ENCODE measurements at regions not wholly inside any gene's neighbourhood (a gene's known extent, or its start where the extent isn't known, plus 50 kb on each side); places are given as distances from the start of the nearest gene placed in this dataset.
"Not testable (repeated sequence)": the region's sequence is repeated elsewhere in the genome, so short reads cannot be mapped to it uniquely, and the experiment has no call there.

DNA sequence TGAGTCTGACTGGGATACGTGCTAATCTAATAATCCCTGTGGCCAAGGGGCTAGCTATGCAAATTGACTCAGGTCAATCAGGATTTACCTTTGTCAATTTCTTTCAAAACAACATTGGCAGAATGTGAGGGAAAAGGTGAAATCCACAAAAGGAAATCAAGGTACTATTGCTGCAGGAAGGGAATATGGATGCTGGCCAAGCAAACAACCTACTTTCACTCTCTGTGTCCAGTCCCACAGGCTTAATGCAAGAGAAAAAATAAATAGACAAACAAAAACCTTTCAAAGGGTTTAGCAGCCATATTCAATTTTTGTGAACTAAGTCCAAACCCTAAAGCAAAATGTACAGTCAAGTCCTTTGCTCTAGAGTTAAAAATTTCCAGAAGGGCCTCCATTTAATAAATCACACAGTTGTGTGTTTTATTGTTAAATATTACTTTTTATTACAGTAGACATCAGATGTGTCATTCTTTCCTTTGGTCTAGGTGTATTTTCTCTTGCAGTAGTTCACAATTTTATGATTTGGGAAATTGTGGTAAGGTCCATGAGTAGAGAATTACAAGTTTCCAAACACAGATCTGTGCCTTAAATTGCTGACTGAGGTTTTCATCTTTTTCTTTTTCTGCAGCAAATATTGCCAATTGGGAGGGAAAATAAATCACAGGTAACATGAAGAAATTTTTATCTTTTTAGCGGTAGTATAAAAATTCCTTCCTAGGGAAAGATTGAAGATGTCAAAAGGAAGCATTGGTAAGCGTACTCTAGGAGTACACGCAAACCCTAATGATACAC, 309.1 kb downstream of the DMAC1 start:
- Mint-ChIP-seq H3K9me3 (no peaks in the 10 kb centered on the region), H3K4me3 (no peak overlapping the region), H3K36me3 (no peaks in the 10 kb centered on the region), H3K4me1 (no peaks in the 10 kb centered on the region), H3K27ac (no peak overlapping the region), H3K27me3 (no peaks in the 10 kb centered on the region)
- no peak for DNase-seq

DNA sequence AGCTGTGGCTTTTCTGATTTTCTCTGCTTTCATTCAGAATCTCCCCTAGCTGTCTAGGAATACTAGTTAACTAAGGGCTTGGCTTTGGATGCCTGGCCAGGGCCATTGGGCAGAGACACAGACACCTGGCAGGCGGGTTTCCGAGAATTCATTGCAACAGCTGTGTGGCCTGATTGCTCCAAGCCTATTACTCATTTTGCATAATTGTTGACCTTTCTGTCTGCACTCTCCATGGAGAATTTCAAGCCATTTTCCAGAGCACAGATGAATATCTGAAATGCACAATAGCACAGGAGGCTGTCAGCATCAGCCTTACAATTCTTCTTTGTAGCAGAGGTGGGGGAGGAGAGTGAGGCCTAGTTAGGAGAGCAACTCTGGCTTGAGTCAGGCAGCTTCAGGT, 310.5 kb downstream of the DMAC1 start:
- no peak for DNase-seq
- no peak overlapping the region for H3K27ac Mint-ChIP-seq
- H3K4me1 Mint-ChIP-seq = no peaks in the 10 kb centered on the region
- H3K27me3 Mint-ChIP-seq = no peaks in the 10 kb centered on the region
- H3K36me3 Mint-ChIP-seq = no peaks in the 10 kb centered on the region
- H3K9me3 Mint-ChIP-seq = no peaks in the 10 kb centered on the region
- H3K4me3 Mint-ChIP-seq = no peak overlapping the region

GRCh38 chr9:7484014-7484413, 315.6 kb downstream of the DMAC1 start:
- H3K36me3 Mint-ChIP-seq, H3K27me3 Mint-ChIP-seq, H3K9me3 Mint-ChIP-seq, DNase-seq, H3K27ac Mint-ChIP-seq, H3K4me3 Mint-ChIP-seq, H3K4me1 Mint-ChIP-seq: not testable (repeated sequence)

DNA sequence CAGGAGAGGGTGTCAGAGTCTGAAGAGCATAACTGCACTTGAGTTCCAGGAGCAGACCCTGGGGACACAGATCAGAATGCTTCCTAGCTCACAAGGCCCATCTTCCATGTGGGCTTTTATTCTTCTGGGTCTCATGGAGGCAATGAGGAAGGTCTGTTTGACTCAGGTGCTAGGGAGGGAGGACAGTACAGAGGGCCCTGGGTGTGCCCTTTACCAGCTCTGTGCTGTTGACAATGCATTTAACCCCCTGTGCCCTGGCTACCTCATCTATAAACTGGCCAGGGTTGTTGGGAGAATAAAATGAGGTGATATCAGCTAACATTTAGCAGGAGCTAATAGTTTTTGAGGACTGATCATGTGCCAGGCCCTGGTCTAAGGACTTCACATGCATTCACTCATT, 318.0 kb downstream of the DMAC1 start:
- no peaks in the 10 kb centered on the region for H3K36me3 Mint-ChIP-seq
- no peak overlapping the region for H3K27ac Mint-ChIP-seq
- no peaks in the 10 kb centered on the region for H3K27me3 Mint-ChIP-seq

GRCh38 chr9:7479300-7479699, 320.3 kb downstream of the DMAC1 start:
- Mint-ChIP-seq H3K27me3 (peaks cover 3% of the 10 kb centered on the region), H3K4me3 (no peak overlapping the region), H3K27ac (no peak overlapping the region), H3K9me3 (no peaks in the 10 kb centered on the region), H3K36me3 (no peaks in the 10 kb centered on the region), H3K4me1 (no peaks in the 10 kb centered on the region)
- no peak for DNase-seq

More for the DNA sequence above, 318.0 kb downstream of the DMAC1 start:
- no peak for DNase-seq
- H3K9me3 Mint-ChIP-seq = no peaks in the 10 kb centered on the region
- no peaks in the 10 kb centered on the region for H3K4me1 Mint-ChIP-seq
- H3K4me3 Mint-ChIP-seq = no peak overlapping the region

DNA sequence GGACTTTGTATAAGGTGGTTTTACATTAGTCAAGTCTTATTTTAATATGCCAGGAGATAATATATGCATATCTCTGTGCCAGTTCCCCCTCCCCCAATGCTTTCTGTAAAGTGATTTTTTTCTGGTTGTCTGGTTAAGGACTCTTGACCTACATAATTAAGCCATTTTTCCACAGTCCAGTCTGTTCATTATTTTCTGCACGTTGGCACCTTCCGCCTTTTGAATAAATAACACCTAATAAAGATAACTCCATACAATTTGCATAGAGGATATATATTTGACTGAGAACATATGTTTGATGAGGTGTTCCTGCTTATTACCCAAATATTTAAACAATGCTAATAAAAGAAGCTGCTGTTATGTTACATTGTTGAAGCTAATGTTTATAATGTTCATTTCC, 320.9 kb downstream of the DMAC1 start:
- Mint-ChIP-seq H3K27ac (no peak overlapping the region), H3K9me3 (no peaks in the 10 kb centered on the region), H3K36me3 (no peaks in the 10 kb centered on the region), H3K27me3 (peaks cover 3% of the 10 kb centered on the region), H3K4me1 (no peaks in the 10 kb centered on the region), H3K4me3 (no peak overlapping the region)
- DNase-seq = no peak

- H3K9me3 Mint-ChIP-seq = no peaks in the 10 kb centered on the region
- H3K36me3 Mint-ChIP-seq = no peaks in the 10 kb centered on the region
- H3K4me1 Mint-ChIP-seq = no peaks in the 10 kb centered on the region
- peaks cover 19% of the 10 kb centered on the region for H3K27me3 Mint-ChIP-seq
- H3K4me3 Mint-ChIP-seq = no peak overlapping the region
- no peak overlapping the region for H3K27ac Mint-ChIP-seq
- DNase-seq = no peak
Observed at GRCh38 chr9:7467186-7467585, 332.4 kb downstream of the DMAC1 start.

DNA sequence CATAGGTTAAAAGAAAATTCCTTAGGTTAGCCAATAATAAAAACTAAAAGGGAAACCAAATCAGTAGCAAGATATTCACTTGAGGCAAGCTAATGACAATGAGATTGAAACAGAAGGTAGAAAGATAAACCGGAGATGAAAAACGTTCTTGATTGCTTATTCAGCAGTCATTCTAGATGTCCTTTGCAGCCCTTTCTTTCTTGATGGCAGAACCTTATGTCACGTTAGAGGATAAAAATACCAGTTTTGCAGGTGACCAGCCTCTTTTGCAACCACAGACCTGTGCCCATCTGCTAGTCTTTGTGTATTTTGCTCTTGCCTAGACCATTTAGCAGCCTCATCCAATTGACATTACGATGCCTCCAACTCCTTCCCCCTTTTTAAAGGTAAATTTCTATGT, 337.8 kb downstream of the DMAC1 start:
- H3K27me3 Mint-ChIP-seq = peaks cover 11% of the 10 kb centered on the region
- H3K4me1 Mint-ChIP-seq = no peaks in the 10 kb centered on the region
- DNase-seq = no peak
- H3K36me3 Mint-ChIP-seq = no peaks in the 10 kb centered on the region
- no peak overlapping the region for H3K4me3 Mint-ChIP-seq
- H3K27ac Mint-ChIP-seq = no peak overlapping the region
- no peaks in the 10 kb centered on the region for H3K9me3 Mint-ChIP-seq

DNA sequence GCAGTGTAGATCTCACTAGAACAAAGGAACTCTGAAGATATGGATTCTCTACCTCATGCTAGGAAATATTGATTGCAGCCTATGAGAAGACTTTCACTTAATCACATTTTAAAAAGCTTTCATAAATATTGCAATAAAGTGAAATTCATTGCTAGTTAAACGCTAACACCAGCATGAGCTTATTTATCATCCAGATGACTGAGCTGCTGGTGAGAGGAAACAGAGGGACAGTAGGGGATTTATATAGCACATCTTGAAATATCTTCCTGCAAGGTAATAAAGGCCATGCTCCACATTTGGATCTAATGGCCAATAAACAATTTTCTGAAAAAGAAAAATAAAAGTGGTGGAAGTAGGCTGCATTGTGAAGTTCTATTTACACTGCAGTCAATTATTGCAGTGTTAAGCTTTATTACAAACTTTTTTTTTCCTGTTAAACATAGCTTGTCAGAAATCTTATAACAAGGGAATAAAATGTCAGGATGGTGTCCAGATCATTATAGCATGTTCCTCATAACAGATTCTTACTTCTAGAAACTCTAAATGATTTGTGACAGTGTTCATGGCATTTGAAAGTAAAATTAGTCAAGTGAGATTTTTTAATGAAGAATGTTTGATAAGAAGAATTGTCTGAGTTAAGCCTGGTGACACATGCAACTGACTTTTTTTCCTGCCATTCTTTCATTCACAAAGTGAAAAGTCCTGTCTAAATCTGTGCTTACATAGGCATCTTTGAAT, 342.6 kb downstream of the DMAC1 start:
- no peak overlapping the region for H3K27ac Mint-ChIP-seq
- H3K27me3 Mint-ChIP-seq = peaks cover 4% of the 10 kb centered on the region
- no peaks in the 10 kb centered on the region for H3K36me3 Mint-ChIP-seq
- H3K4me1 Mint-ChIP-seq = no peaks in the 10 kb centered on the region
- no peak for DNase-seq
- H3K4me3 Mint-ChIP-seq = no peak overlapping the region
- H3K9me3 Mint-ChIP-seq = no peaks in the 10 kb centered on the region

DNA sequence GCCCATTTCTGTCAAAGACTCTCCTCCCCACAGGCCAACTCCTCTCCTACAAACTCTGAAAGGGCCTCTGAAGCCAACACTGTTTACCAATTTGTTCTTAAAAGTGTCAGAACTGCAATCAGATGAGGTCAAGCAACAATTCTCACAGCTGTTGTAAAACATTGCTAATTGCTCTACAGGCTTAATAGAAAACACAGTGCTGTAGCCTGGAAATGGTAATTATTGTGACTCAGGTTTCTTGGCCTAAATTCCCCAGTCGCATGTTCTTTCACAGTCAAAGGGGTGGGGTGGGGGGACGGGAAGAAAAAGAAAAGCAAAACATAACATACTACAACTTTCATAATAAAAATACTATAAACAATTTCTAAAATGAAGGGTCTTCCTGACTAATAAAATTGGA, 343.2 kb downstream of the DMAC1 start:
- DNase-seq = no peak
- no peaks in the 10 kb centered on the region for H3K36me3 Mint-ChIP-seq
- no peak overlapping the region for H3K4me3 Mint-ChIP-seq
- H3K27me3 Mint-ChIP-seq = peaks cover 4% of the 10 kb centered on the region
- no peaks in the 10 kb centered on the region for H3K9me3 Mint-ChIP-seq
- no peak overlapping the region for H3K27ac Mint-ChIP-seq
- H3K4me1 Mint-ChIP-seq = no peaks in the 10 kb centered on the region

DNA sequence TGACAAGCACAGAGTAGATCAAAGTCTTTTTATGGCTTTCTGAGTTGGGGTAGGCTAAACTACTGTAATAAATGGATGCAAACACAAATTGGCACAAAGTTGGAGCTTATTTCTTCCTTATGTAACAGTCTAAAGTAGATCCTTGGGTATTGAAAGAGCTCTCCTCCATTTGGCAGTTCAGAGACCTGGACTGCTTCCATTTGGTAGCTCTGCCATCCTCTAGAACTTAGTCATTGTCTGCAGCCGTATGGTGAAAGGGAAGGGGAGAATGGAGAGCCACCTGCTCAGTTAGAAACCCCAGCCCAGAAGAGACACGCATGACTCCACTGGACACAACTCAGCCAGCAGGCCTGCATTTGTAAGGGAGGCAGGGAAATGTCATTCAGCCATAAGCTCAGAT, 345.0 kb downstream of the DMAC1 start:
- Mint-ChIP-seq H3K9me3 (no peaks in the 10 kb centered on the region), H3K4me3 (no peak overlapping the region), H3K27ac (no peak overlapping the region), H3K4me1 (no peaks in the 10 kb centered on the region), H3K27me3 (peaks cover 4% of the 10 kb centered on the region), H3K36me3 (no peaks in the 10 kb centered on the region)
- no peak for DNase-seq

DNA sequence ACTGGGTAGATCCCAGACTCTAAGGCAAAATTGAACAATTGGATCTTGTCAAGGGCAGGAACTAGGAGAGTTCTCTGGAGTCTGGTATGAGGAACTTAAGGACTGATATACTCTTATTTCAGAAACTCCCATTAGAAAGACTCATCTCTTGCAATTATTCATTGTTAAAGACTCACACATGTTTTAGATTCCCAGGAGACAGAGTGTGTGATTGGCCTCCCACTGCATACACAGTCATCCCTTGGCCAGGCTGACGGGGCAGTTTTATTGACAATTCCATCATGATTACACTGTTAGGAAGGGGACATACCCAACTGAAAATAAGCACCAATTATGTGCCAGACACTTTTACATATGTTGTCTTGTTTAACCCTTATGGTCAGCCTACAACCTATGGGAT, 347.2 kb downstream of the DMAC1 start:
- no peak for DNase-seq
- Mint-ChIP-seq H3K9me3 (no peaks in the 10 kb centered on the region), H3K27ac (no peak overlapping the region), H3K4me1 (no peaks in the 10 kb centered on the region), H3K4me3 (no peak overlapping the region), H3K27me3 (peaks cover 4% of the 10 kb centered on the region), H3K36me3 (no peaks in the 10 kb centered on the region)

DNA sequence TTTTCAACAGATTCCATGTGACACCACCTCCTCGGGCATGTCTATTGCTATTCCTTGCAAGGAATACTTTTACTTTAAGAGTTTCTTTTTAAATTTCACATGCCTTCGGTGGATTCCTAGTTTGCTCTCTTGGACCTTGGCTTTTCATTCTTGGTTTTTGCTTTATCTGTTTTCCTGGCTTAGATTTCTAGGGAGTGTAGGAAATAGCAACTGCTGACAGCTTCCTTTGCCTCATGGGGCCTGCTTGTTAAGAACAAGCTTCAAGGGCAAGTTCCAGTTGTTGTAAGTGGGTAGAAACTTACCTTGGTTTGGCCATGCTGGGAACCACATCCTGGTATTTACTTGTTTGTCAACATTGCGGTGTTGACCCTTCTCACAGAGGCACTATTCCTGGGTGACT, 348.5 kb downstream of the DMAC1 start:
- H3K27ac Mint-ChIP-seq = no peak overlapping the region
- H3K4me1 Mint-ChIP-seq = no peaks in the 10 kb centered on the region
- H3K36me3 Mint-ChIP-seq = no peaks in the 10 kb centered on the region
- DNase-seq = no peak
- H3K4me3 Mint-ChIP-seq = no peak overlapping the region
- peaks cover 6% of the 10 kb centered on the region for H3K27me3 Mint-ChIP-seq
- H3K9me3 Mint-ChIP-seq = peaks cover 2% of the 10 kb centered on the region

DNA sequence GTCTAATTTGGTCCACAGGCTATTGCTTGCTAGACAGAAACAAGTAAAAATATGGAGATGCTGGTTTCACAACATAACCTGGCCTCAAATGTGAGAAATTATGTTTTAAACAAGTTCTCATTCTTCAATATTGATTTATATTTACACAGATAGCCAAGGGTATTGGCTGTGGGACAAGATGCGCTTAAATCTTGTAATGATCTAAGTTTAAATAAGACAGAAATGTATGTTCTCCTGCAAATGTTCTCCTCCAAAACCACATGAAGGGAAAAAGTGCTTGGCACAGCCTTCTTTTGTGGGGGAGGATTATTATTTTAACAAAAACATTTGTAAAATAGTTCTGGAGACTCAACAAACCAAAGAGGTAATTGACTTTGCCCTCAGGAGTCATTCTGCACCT, 356.0 kb downstream of the DMAC1 start:
- no peaks in the 10 kb centered on the region for H3K36me3 Mint-ChIP-seq
- H3K9me3 Mint-ChIP-seq = peaks cover 2% of the 10 kb centered on the region
- peaks cover 3% of the 10 kb centered on the region for H3K27me3 Mint-ChIP-seq
- no peaks in the 10 kb centered on the region for H3K4me1 Mint-ChIP-seq
- H3K27ac Mint-ChIP-seq = no peak overlapping the region
- no peak overlapping the region for H3K4me3 Mint-ChIP-seq
- no peak for DNase-seq

GRCh38 chr9:7439355-7439995, 360.1 kb downstream of the DMAC1 start:
- no peak for DNase-seq
- Mint-ChIP-seq H3K4me1 (no peaks in the 10 kb centered on the region), H3K9me3 (no peaks in the 10 kb centered on the region), H3K27ac (no peak overlapping the region), H3K27me3 (no peaks in the 10 kb centered on the region), H3K36me3 (no peaks in the 10 kb centered on the region), H3K4me3 (no peak overlapping the region)

All from activated naive CD8-positive, alpha-beta T cell treated with anti-CD3 and anti-CD28 coated beads for 36 hours (primary cell).